UCSD-AML1 (cell line): ENCODE measurements at regions not wholly inside any gene's neighbourhood (a gene's known extent, or its start where the extent isn't known, plus 50 kb on each side); places are given as distances from the start of the nearest gene placed in this dataset.
"Not testable (repeated sequence)": the region's sequence is repeated elsewhere in the genome, so short reads cannot be mapped to it uniquely, and the experiment has no call there.

Experiments
- DNase-seq: peaks from one replicate; lab custom pipeline; 2025; ENCODE audit not compliant: unreplicated experiment; lab: John Stamatoyannopoulos, UW

- DNase-seq: no peak
Measured at GRCh38 chr14:81738946-81739659, 205.4 kb upstream of the SEL1L start.

GRCh38 chr14:81743605-81744004, 210.0 kb upstream of the SEL1L start:
- no peak for DNase-seq

GRCh38 chr14:81751198-81751597, 217.5 kb upstream of the SEL1L start:
- no peak for DNase-seq

GRCh38 chr14:81759541-81759940, 225.9 kb upstream of the SEL1L start:
- DNase-seq: no peak

DNA sequence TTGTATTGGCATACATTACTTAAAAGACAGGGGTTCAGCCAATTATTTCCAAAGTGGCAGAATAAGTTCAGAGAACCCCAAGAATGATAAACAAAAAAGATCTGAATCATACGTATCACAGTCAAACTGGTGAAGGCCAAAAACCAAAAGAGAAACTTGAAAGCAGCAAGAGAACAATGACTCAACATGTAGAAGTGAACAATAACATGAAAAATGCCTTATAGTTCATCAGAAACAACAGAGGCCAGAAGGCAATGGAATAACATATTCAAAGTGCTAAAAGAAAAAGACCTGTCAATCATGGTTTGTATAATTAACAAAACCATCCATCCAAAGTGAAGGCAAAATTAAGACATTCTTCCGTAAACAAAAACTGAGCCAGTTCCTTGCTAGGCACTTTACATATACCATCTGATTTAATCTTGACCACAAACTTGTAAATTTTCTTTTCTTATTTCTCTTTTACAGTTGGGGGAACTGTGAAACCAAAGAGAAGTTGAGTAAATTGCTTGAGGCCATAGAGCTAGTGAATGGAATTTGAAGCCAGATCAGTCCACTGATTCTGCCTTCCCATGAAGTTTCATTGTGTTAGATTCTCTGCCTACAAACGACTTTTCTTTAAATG, 232.1 kb upstream of the SEL1L start:
- DNase-seq: no peak

DNA sequence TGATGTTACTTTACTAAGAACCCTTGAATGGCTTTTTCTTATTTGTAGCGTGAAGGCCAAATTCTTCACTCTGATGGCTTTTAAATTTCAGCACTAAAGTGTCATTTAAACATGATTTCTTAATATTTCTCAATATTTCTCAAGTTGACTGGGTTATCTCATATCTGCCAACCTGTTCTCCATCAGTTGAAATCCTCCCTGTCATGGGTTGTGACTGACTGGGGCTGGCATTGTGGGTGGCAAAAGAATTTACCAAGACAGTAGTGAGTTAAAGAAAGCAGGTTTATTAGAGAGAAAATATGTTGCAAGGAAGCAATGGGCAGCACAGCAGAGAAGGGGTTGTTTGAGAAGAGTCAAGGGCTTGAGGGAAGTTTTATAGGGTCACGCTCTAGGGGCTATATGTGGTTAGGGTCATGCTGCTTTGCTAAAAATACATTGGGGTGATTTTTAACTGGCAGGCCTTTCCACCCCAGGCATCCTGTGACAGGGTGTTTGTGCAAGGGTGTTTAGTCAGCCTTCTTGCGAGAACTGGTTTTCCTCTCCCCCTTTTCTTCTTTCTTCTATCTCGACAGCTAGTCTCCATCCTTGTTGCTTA, 232.8 kb upstream of the SEL1L start:
- no peak for DNase-seq

- DNase-seq: no peak
Measured at GRCh38 chr14:81767266-81767995, 233.8 kb upstream of the SEL1L start.

GRCh38 chr14:81771651-81772275, 238.1 kb upstream of the SEL1L start:
- no peak for DNase-seq

DNA sequence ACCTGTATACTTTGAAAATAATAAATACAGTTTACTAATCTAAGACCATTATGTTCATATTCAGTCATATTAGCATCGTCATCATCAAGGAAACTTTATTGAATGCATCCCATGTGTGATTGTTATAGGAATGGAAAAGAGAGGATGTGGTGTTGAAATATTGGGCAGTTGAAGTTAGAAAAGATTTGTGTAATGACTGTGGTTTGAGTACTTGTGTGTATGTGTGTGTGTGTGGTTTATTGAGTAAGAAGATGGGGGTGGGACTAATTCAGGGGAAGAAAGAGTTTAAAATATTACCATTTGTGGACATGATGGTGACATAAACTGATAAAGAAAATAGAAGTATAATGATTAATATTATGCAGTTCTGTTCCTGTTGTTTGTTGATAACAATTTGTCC, 238.7 kb upstream of the SEL1L start:
- DNase-seq: no peak

DNA sequence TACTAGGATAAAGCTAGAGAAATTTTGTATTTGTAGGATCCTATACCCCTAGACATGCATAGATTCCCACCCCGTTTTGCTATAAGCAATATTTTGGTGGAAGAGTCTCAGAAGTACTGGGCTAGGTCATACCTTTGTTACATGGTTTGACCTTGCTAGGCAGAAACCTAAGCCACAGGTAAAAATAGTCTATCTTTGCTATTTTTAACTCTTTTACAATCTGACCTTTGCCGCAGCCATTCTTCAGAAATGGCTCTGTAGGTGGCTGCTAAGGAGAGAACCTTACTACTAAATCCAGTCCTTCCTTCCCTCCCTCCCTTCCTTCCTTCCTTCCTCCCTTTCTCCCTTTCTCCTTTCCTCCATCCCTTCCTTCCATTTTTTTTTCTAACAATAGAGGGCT, 242.9 kb upstream of the SEL1L start:
- no peak for DNase-seq

GRCh38 chr14:81781798-81782197, 248.1 kb upstream of the SEL1L start:
- not testable (repeated sequence) for DNase-seq

DNA sequence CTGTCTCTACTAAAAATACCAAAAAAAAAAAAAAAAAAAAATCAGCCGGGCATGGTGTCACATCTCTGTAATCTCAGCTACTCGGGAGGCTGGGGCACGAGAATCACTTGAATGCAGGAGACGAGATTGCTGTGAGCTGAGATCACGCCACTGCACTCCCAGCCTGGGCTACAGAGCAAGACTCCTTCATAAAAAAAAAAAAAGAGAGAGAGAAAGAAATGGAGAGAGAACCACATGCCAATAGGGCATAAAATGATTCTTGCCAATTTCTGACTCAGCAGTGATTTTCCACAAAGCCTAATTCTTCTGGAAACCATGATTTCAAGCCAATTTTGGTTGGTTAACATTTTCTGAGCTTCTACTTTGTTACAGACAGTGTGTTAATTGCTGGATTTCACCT, 250.4 kb upstream of the SEL1L start:
- DNase-seq: no peak

GRCh38 chr14:81797315-81797714, 263.7 kb upstream of the SEL1L start:
- no peak for DNase-seq

- DNase-seq: no peak
Measured at GRCh38 chr14:81801921-81802320, 268.3 kb upstream of the SEL1L start.

DNA sequence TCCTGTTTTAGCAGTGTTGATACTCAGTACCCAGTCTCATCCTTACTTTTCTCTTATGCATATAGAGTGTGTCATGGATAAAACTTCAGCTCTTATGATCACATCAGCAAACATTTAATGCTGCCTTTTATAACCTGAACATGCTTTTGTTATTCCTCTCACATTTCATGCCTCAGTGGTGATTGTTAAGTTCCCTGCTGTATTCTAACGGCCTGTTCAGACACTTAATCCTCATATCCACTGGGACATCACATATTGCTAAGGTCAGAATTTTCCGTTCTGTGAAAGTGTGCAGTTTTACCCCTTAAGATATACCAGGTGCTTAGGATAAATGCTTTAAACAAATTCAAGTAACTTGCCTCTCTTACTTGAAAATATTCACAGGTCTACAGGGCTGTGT, 268.7 kb upstream of the SEL1L start:
- DNase-seq: no peak

DNA sequence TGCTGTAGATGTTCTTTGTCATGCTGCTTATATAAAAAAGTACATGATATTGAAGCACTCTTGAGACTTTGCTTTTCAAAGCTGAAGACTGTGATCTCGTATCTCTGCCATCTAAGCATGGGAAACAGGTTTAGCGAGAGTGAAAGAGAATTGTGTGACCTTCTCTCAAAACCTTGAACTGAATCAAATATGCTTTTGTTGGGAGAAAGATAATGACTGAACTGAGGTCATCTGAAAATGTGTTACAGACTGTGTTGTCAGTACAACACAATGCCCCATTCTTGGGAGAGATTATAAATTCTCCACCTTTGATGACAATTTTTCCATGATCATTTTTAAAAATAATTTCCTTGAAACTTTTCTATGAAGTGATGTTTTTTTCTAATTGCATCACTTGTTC, 272.1 kb upstream of the SEL1L start:
- no peak for DNase-seq

DNA sequence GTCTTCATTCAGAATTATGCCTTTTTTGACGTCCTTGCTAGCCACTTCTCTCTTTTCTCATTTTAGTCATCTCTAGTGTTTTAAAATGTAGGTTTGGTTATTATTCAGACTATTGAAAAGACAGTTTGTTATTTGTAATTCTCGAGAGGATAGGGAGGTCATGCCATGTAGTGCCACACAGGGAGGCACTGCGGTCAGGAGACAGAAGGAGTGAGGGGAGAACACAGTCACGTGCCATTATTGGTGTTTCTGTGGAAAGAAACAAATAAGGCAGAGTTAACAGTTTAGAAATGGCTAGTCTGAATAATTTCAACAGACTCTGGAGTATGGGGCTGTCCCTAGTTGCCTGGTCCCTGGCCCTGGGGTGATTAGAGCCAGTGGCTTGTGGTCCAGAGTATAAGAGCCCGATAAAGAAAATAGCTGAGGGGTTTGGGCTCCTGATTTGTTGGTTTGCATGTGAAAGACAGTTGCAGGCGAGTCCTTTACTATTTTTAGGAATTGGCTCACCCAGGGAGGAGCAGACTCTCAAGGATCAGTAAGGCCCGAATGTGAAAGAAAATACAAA, 278.1 kb upstream of the SEL1L start:
- DNase-seq: no peak

- no peak for DNase-seq
Measured at GRCh38 chr14:81818271-81818670, 284.6 kb upstream of the SEL1L start.

DNA sequence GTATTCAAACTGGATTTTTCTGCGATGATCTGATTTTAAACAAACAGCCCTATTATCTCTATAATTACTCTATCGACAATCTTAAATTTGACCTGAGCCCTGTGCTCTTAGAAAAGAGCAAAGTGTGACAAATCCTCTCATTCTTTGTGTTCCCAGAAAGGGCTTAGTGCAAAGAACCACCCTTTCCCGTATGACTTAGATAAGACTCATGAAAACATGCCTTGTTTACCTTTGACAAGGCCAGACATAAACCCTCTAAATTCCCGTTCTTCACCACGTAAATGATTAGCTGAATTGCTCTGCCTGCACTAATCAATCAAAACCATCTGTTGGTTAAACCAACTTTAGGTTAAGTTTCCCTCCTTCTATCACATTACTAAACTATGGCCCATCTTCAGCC, 285.7 kb upstream of the SEL1L start:
- no peak for DNase-seq

GRCh38 chr14:81819910-81820309, 286.3 kb upstream of the SEL1L start:
- no peak for DNase-seq

DNA sequence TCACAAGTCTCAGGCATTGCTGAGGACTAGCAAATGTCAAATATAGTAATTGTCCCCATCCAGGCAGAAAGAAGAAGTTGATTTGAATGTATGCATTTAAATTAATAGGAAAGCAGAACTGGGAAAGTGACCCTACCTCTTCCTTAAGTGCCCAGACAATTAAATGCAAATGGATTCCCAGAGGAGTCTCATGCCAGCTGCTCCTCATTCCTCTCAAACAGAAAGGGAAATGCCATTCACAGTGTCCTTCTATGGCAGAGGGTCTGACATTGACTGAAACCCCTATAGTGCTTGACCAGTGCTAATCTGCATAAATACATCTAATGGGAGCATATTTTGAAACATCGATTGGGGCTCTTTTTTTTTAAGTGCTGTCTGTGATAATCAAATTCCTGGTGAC, 292.4 kb upstream of the SEL1L start:
- no peak for DNase-seq
